Stimulated activated CD4-positive, alpha-beta T cell treated with anti-CD3 and anti-CD28 coated beads, TNF-alpha, amount 100 ng/mL, for 48 hours (primary cell): ENCODE measurements at regions not wholly inside any gene's neighbourhood (a gene's known extent, or its start where the extent isn't known, plus 50 kb on each side); places are given as distances from the start of the nearest gene placed in this dataset.

Experiments used
- DNase-seq, 3 donors: peaks; one replicate each; pipeline ENCODE4 v3.0.0-alpha.2; 2020; ENCODE audit warnings: low read depth in 3 of 3

- DNase-seq = no peak
Measured at GRCh38 chr12:114774699-114775098, 90.7 kb upstream of the TBX3 start.

GRCh38 chr12:114774197-114774596, 90.2 kb upstream of the TBX3 start:
- DNase-seq = no peak

GRCh38 chr12:114770323-114770722, 86.3 kb upstream of the TBX3 start:
- DNase-seq = no peak

GRCh38 chr12:114769634-114770033, 85.7 kb upstream of the TBX3 start:
- DNase-seq = no peak

- no peak for DNase-seq
Measured at GRCh38 chr12:114767906-114768722, 84.1 kb upstream of the TBX3 start.

GRCh38 chr12:114767084-114767760, 83.2 kb upstream of the TBX3 start:
- DNase-seq = no peak

- DNase-seq = no peak
Measured at GRCh38 chr12:114765960-114766691, 82.2 kb upstream of the TBX3 start.

GRCh38 chr12:114764510-114764909, 80.5 kb upstream of the TBX3 start:
- no peak for DNase-seq

- no peak for DNase-seq
Measured at GRCh38 chr12:114762490-114763110, 78.6 kb upstream of the TBX3 start.

- no peak for DNase-seq
Measured at GRCh38 chr12:114760151-114760877, 76.3 kb upstream of the TBX3 start.

- no peak for DNase-seq
Measured at GRCh38 chr12:114759635-114760034, 75.7 kb upstream of the TBX3 start.

- no peak for DNase-seq
Measured at GRCh38 chr12:114757684-114758325, 73.8 kb upstream of the TBX3 start.

GRCh38 chr12:114752217-114752616, 68.2 kb upstream of the TBX3 start:
- no peak for DNase-seq

GRCh38 chr12:114751712-114752111, 67.7 kb upstream of the TBX3 start:
- DNase-seq = no peak

- DNase-seq = no peak
Measured at GRCh38 chr12:114750917-114751316, 66.9 kb upstream of the TBX3 start.

- no peak for DNase-seq
Measured at GRCh38 chr12:114749065-114749464, 65.1 kb upstream of the TBX3 start.

- DNase-seq = no peak
Measured at GRCh38 chr12:114747012-114747858, 63.3 kb upstream of the TBX3 start.

GRCh38 chr12:114746297-114747011, 62.5 kb upstream of the TBX3 start:
- no peak for DNase-seq

GRCh38 chr12:114744691-114745090, 60.7 kb upstream of the TBX3 start:
- DNase-seq = no peak
